B cell (primary cell): ENCODE measurements at regions not wholly inside any gene's neighbourhood (a gene's known extent, or its start where the extent isn't known, plus 50 kb on each side); places are given as distances from the start of the nearest gene placed in this dataset.
A peak's percentile ranks its signal among the peaks of the same experiment; 100 is the strongest.

Experiments used
- ATAC-seq: fragments of 200-7000 bp; cut with Tn5 transposase; one replicate; pipeline ENCODE4 v1.10.0; 2021; ENCODE audit warnings: low read depth, mild to moderate bottlenecking, moderate number of reproducible peaks, moderate library complexity
- CTCF ChIA-PET: fragments of 350-600 bp; sonication (Branson Sonifier 250); formaldehyde crosslinking; loops from one replicate; lab custom pipeline; 2021; ENCODE audit warnings: antibody characterized with exemption, inconsistent platforms; lab: Charles Lee
- POLR2A ChIA-PET: fragments of 350-600 bp; sonication (Branson Sonifier 250); formaldehyde crosslinking; loops from one replicate; lab custom pipeline; 2021; ENCODE audit warnings: antibody characterized with exemption; lab: Charles Lee
- DNase-seq: peaks from one replicate; pipeline ENCODE4 v3.0.0; 2013
- H2AFZ ChIP-seq: 2 replicates; pipeline ENCODE4 v1.6.1; 2012; ENCODE audit warnings: mild to moderate bottlenecking, low read depth, low read length; ENCODE audit not compliant: insufficient read depth, poor library complexity, severe bottlenecking
- H3K27ac ChIP-seq, 2 donors: 1 replicate in 1 of 2; 2 replicates in 1 of 2; pipeline ENCODE4 v1.5.1; 2012 to 2013; ENCODE audit warnings: low read length in 2 of 2, mild to moderate bottlenecking in 2 of 2, moderate library complexity in 1 of 2
- H3K27me3 ChIP-seq, 4 experiments: fragments of 200-600 bp in 1 of 4; sonication (generic) in 1 of 4; replicated peaks in 1 of 4; 1 replicate in 2 of 4; 2 replicates in 2 of 4; pipeline versions ENCODE4 v1.6.1 to v1.7.0; 2013 to 2016; ENCODE audit warnings: low read length in 3 of 4, mild to moderate bottlenecking in 2 of 4, mixed read lengths in 1 of 4, moderate library complexity in 1 of 4; ENCODE audit not compliant: insufficient read depth in 4 of 4, control insufficient read depth in 3 of 4; ENCODE audit errors: control extremely low read depth in 1 of 4
- H3K36me3 ChIP-seq, 2 experiments: replicated peaks in 1 of 2; 1 replicate in 1 of 2; 2 replicates in 1 of 2; pipeline versions ENCODE4 v1.6.1 to v1.7.1; 2013; ENCODE audit warnings: low read length in 1 of 2; ENCODE audit not compliant: insufficient read depth in 2 of 2, control insufficient read depth in 1 of 2; ENCODE audit errors: control extremely low read depth in 1 of 2, extremely low read depth in 1 of 2
- H3K4me1 ChIP-seq, 2 donors: fragments of 200-600 bp in 1 of 2; sonication (generic) in 1 of 2; 1 replicate in 1 of 2; 2 replicates in 1 of 2; pipeline versions ENCODE4 v1.5.1 to v1.6.1; 2013 to 2017; ENCODE audit warnings: low read length in 2 of 2; ENCODE audit not compliant: control insufficient read depth in 2 of 2, insufficient read depth in 2 of 2
- H3K4me2 ChIP-seq: replicated peaks from 2 replicates; pipeline ENCODE3; 2012; ENCODE audit warnings: mild to moderate bottlenecking, low read depth, low read length; ENCODE audit not compliant: poor library complexity, severe bottlenecking
- H3K4me3 ChIP-seq, 5 experiments: fragments of 200-600 bp in 1 of 5; sonication (generic) in 1 of 5; 1 replicate in 3 of 5; 2 replicates in 2 of 5; pipeline versions ENCODE4 v1.5.1 to v1.7.0; 2011 to 2016; ENCODE audit warnings: low read length in 4 of 5, mild to moderate bottlenecking in 4 of 5, low read depth in 2 of 5, control low read depth in 1 of 5, moderate library complexity in 1 of 5; ENCODE audit not compliant: insufficient read depth in 1 of 5; ENCODE audit errors: control extremely low read depth in 1 of 5, extremely low read depth in 1 of 5
- H3K79me2 ChIP-seq: fragments of 200-600 bp; sonication (generic); one replicate; pipeline ENCODE4 v1.6.0; 2016; ENCODE audit warnings: low read length; ENCODE audit not compliant: control insufficient read depth, insufficient read depth
- H3K9ac ChIP-seq: fragments of 200-600 bp; sonication (generic); 2 replicates; pipeline ENCODE4 v1.6.1; 2017; ENCODE audit warnings: mild to moderate bottlenecking, low read length, moderate library complexity
- H3K9me3 ChIP-seq, 3 donors: one replicate each; pipeline versions ENCODE4 v1.6.1 to v1.7.1; 2013; ENCODE audit warnings: low read length in 2 of 3; ENCODE audit not compliant: control insufficient read depth in 2 of 3, insufficient read depth in 1 of 3; ENCODE audit errors: control extremely low read depth in 1 of 3
- H4K20me1 ChIP-seq: 2 replicates; pipeline ENCODE4 v1.6.0; 2012; ENCODE audit warnings: mild to moderate bottlenecking, low read length; ENCODE audit not compliant: insufficient read depth, control insufficient read depth, poor library complexity, severe bottlenecking
- H3K27ac Mint-ChIP-seq: one replicate; pipeline ENCODE4 v1.8.0; 2021; ENCODE audit warnings: mixed read lengths
- H3K27me3 Mint-ChIP-seq: one replicate; pipeline ENCODE4 v1.8.0; 2021; ENCODE audit warnings: mixed read lengths
- H3K4me1 Mint-ChIP-seq: one replicate; pipeline ENCODE4 v1.8.0; 2021; ENCODE audit warnings: mixed read lengths
- H3K4me3 Mint-ChIP-seq: one replicate; pipeline ENCODE4 v1.8.0; 2021; ENCODE audit warnings: mixed read lengths
- H3K9me3 Mint-ChIP-seq: one replicate; pipeline ENCODE4 v1.8.0; 2022; ENCODE audit warnings: mixed read lengths; ENCODE audit not compliant: insufficient read depth
- CTCF ChIP-seq: fragments of 200-600 bp; IDR thresholded peaks from one replicate; pipeline ENCODE4 v1.8.0; 2022; ENCODE audit warnings: antibody characterized with exemption, mild to moderate bottlenecking
- EZH2 ChIP-seq: IDR thresholded peaks from 2 replicates; pipeline ENCODE4 v1.6.1; 2012; ENCODE audit warnings: borderline replicate concordance, low read depth, mild to moderate bottlenecking, moderate library complexity, low read length; ENCODE audit not compliant: insufficient read depth, poor library complexity, severe bottlenecking
- WGBS: methylation state at CpG from one replicate; pipeline ENCODE4 v1.1.5; 2013; ENCODE audit warnings: missing lambda C conversion rate; ENCODE audit not compliant: insufficient coverage; 5-methylcytosine and 5-hydroxymethylcytosine counted together
- intact Hi-C: fragments of 100-400 bp; cut with micrococcal nuclease; formaldehyde crosslinking; loops from one replicate; pipeline ENCODE4 v1.10.0; 2022

GRCh38 chr1:192903142-192903541, 94.3 kb downstream of the RGS2 start:
- intact Hi-C loops = no loop called here
- no peak overlapping the region for H3K9ac ChIP-seq
- DNase-seq = no peak
- H4K20me1 ChIP-seq = no peaks in the 10 kb centered on the region
- ChIA-PET CTCF (no interaction called here), POLR2A (no interaction called here)
- H3K27ac Mint-ChIP-seq = no peak overlapping the region
- H3K79me2 ChIP-seq = no peaks in the 10 kb centered on the region
- no peak overlapping the region for H3K4me3 Mint-ChIP-seq
- H3K27me3 Mint-ChIP-seq = no peaks in the 10 kb centered on the region
- no peaks in the 10 kb centered on the region for H3K9me3 Mint-ChIP-seq
- no peaks in the 10 kb centered on the region for H3K36me3 ChIP-seq
- no peak overlapping the region for H3K4me3 ChIP-seq
- no peak overlapping the region for H3K27ac ChIP-seq
- no peaks in the 10 kb centered on the region for H3K9me3 ChIP-seq
- H3K4me1 Mint-ChIP-seq = peaks cover 4% of the 10 kb centered on the region
- H3K4me1 ChIP-seq = peaks cover 0 to 4% of the 10 kb centered on the region in 2 donors
- no peak overlapping the region for H2AFZ ChIP-seq
- 100% methylated on average over 2 of the region's 5 CpGs for WGBS
- no peak for ATAC-seq
- no peak overlapping the region for H3K4me2 ChIP-seq
- H3K27me3 ChIP-seq = no peaks in the 10 kb centered on the region
- TF ChIP-seq CTCF (no peak), EZH2 (no peak)

- Histone ChIP-seq H3K4me1 (peaks cover 0 to 4% of the 10 kb centered on the region in 2 donors), H3K79me2 (no peaks in the 10 kb centered on the region), H3K9ac (no peak overlapping the region), H3K27me3 (no peaks in the 10 kb centered on the region), H3K9me3 (no peaks in the 10 kb centered on the region), H3K36me3 (no peaks in the 10 kb centered on the region), H4K20me1 (no peaks in the 10 kb centered on the region), H2AFZ (peak overlapping the region; percentile 37), H3K4me3 (no peak overlapping the region), H3K27ac (no peak overlapping the region), H3K4me2 (no peak overlapping the region)
- TF ChIP-seq CTCF = no peak
- no peak for TF ChIP-seq EZH2
- POLR2A ChIA-PET = no interaction called here
- ATAC-seq = peak; percentile 10
- Mint-ChIP-seq H3K4me3 (no peak overlapping the region), H3K27me3 (no peaks in the 10 kb centered on the region), H3K4me1 (peaks cover 4% of the 10 kb centered on the region), H3K9me3 (no peaks in the 10 kb centered on the region), H3K27ac (no peak overlapping the region)
- CTCF ChIA-PET = no interaction called here
- DNase-seq = no peak
- intact Hi-C loops = no loop called here
- 0% methylated on average over 3 of the region's 7 CpGs for WGBS
Observed at GRCh38 chr1:192904438-192904895, 95.6 kb downstream of the RGS2 start.
